K562 (cell line): ENCODE measurements at regions not wholly inside any gene's neighbourhood (a gene's known extent, or its start where the extent isn't known, plus 50 kb on each side); places are given as distances from the start of the nearest gene placed in this dataset.

Experiments used
- ATAC-seq: fragments of 200-7000 bp; cut with Tn5 transposase; 3 replicates; pipeline ENCODE4 v1.9.1; 2020; ENCODE audit warnings: moderate library complexity
- BruUV-seq: library from RNA; stranded (reverse); fragments of 400-500 nt; replicated peaks from 2 replicates; lab custom pipeline; 2021; lab: Mats Ljungman, UMichigan
- CTCF ChIA-PET: fragments of 300-600 bp; formaldehyde crosslinking; extraction: SDS; loops from one replicate; lab custom pipeline; 2021; ENCODE audit warnings: low intra/inter-chr PET ratio; lab: Yijun Ruan, JAX
- POLR2A ChIA-PET: fragments of 300-600, 350-650 bp; sonication (Branson Sonifier 250); formaldehyde crosslinking; extraction: SDS; loops from one replicate; lab custom pipeline; 2021; ENCODE audit warnings: antibody characterized with exemption, inconsistent platforms; lab: Yijun Ruan, JAX
- DNase-seq, 4 experiments: peaks; one replicate each; pipeline versions ENCODE4 v3.0.0 to v3.0.0-alpha.2; 2011 to 2018; ENCODE audit warnings: low spot score in 3 of 4, mixed read lengths in 3 of 4; ENCODE audit errors: extremely low read depth in 1 of 4
- FAIRE-seq: peaks from 2 replicates; lab custom pipeline; 2011; peaks lifted over from hg19 to GRCh38; lab: Jason Lieb, UNC
- H2AFZ ChIP-seq: 2 replicates; pipeline ENCODE4 v1.6.0; 2011; ENCODE audit warnings: low read depth, low read length, control low read depth, inconsistent platforms
- H3K27ac ChIP-seq: fragments of 200-600 bp; 3 replicates; pipeline ENCODE4 v1.8.0; 2011; ENCODE audit warnings: low read depth, mild to moderate bottlenecking, control low read depth, inconsistent platforms, low read length, moderate library complexity, mixed read lengths; ENCODE audit errors: extremely low read depth
- H3K27me3 ChIP-seq, 2 experiments: fragments of 300-600 bp in 1 of 2; 2 replicates in 1 of 2; 3 replicates in 1 of 2; pipeline versions ENCODE4 v1.6.0 to v1.8.0; 2011; ENCODE audit warnings: inconsistent platforms in 2 of 2, low read length in 2 of 2, mild to moderate bottlenecking in 1 of 2, mixed read lengths in 1 of 2, moderate library complexity in 1 of 2; ENCODE audit not compliant: control insufficient read depth in 2 of 2, insufficient read depth in 2 of 2
- H3K36me3 ChIP-seq: fragments of 300-600 bp; 3 replicates; pipeline ENCODE4 v1.8.0; 2011; ENCODE audit warnings: mild to moderate bottlenecking, low read length, inconsistent platforms; ENCODE audit not compliant: control insufficient read depth, insufficient read depth
- H3K4me1 ChIP-seq, 2 experiments: fragments of 200-600 bp in 1 of 2; replicated peaks in 1 of 2; 2 replicates in 1 of 2; 3 replicates in 1 of 2; pipeline versions ENCODE4 v1.5.1 to v1.8.0; 2011; ENCODE audit warnings: inconsistent platforms in 2 of 2, low read length in 2 of 2, mild to moderate bottlenecking in 1 of 2, mixed read lengths in 1 of 2, moderate library complexity in 1 of 2; ENCODE audit not compliant: control insufficient read depth in 2 of 2, insufficient read depth in 2 of 2
- H3K4me2 ChIP-seq: 2 replicates; pipeline ENCODE4 v1.6.1; 2011; ENCODE audit warnings: low read length, control low read depth, inconsistent platforms, mixed read lengths; ENCODE audit not compliant: insufficient read depth
- H3K4me3 ChIP-seq: fragments of 200-600 bp; sonication (generic), shearing (Covaris generic); 2 replicates; pipeline ENCODE4 v1.5.1; 2016; ENCODE audit warnings: control low read depth, inconsistent platforms
- H3K79me2 ChIP-seq: fragments of 200-600 bp; 3 replicates; pipeline ENCODE4 v1.8.0; 2011; ENCODE audit warnings: low read length, inconsistent platforms; ENCODE audit not compliant: control insufficient read depth, insufficient read depth
- H3K9ac ChIP-seq, 2 experiments: 2 replicates each; pipeline versions ENCODE4 v1.6.0 to v1.6.1; 2011; ENCODE audit warnings: low read depth in 2 of 2, low read length in 2 of 2, control low read depth in 1 of 2, inconsistent platforms in 1 of 2, mild to moderate bottlenecking in 1 of 2, mixed read lengths in 1 of 2; ENCODE audit not compliant: insufficient read depth in 1 of 2
- H3K9me1 ChIP-seq: one replicate; pipeline ENCODE4 v1.6.0; 2011; ENCODE audit warnings: inconsistent platforms, mild to moderate bottlenecking, low read length, moderate library complexity; ENCODE audit not compliant: control insufficient read depth, insufficient read depth
- H3K9me3 ChIP-seq: replicated peaks from 2 replicates; pipeline ENCODE4 v1.5.1; 2011; ENCODE audit warnings: low read depth, low read length, inconsistent platforms; ENCODE audit not compliant: control insufficient read depth, insufficient read depth
- H4K20me1 ChIP-seq: replicated peaks from 2 replicates; pipeline ENCODE4 v1.6.1; 2011; ENCODE audit warnings: low read length, inconsistent platforms, mixed read lengths; ENCODE audit not compliant: control insufficient read depth, insufficient read depth
- BDP1 ChIP-seq: IDR thresholded peaks from 3 replicates; pipeline ENCODE4 v1.6.1; 2011; ENCODE audit not compliant: insufficient read length, insufficient read depth
- C11orf30 ChIP-seq: fragments of 450-650 bp; IDR thresholded peaks from 2 replicates; pipeline ENCODE4 v1.6.1; 2016; ENCODE audit warnings: low read depth, mild to moderate bottlenecking
- CSDE1 ChIP-seq, 2 experiments: fragments of 450-650 bp; IDR thresholded peaks; 2 replicates each; pipeline ENCODE4 v1.6.1; 2016; ENCODE audit warnings: mild to moderate bottlenecking in 1 of 2
- CTBP1 ChIP-seq: fragments of 450-650 bp; IDR thresholded peaks from 2 replicates; pipeline ENCODE4 v1.6.1; 2016; ENCODE audit warnings: borderline replicate concordance
- GABPB2 ChIP-seq: fragments of 250-450 bp; sonication (Bioruptor Pico); conservative IDR thresholded peaks from 2 replicates; pipeline ENCODE4 v1.5.1; 2021; ENCODE audit warnings: mild to moderate bottlenecking
- KLF13 ChIP-seq: fragments of 450-650 bp; IDR thresholded peaks from 2 replicates; pipeline ENCODE4 v1.6.1; 2016; ENCODE audit warnings: missing genetic modification characterization, low read depth, mild to moderate bottlenecking, missing compliant biosample characterization, moderate library complexity, borderline replicate concordance
- LARP7 ChIP-seq: fragments of 450-650 bp; IDR thresholded peaks from 2 replicates; pipeline ENCODE4 v1.6.1; 2016
- NCOR1 ChIP-seq: fragments of 450-650 bp; IDR thresholded peaks from 2 replicates; pipeline ENCODE4 v1.6.1; 2016; ENCODE audit warnings: mild to moderate bottlenecking, moderate library complexity
- SETDB1 ChIP-seq: IDR thresholded peaks from one replicate; pipeline ENCODE4 v1.6.1; 2012; ENCODE audit warnings: low read length, control low read depth, inconsistent platforms
- TARDBP ChIP-seq: fragments of 450-650 bp; IDR thresholded peaks from 2 replicates; pipeline ENCODE4 v1.6.1; 2016
- YBX1 ChIP-seq: fragments of 450-650 bp; IDR thresholded peaks from 2 replicates; pipeline ENCODE4 v1.7.1; 2016; ENCODE audit warnings: mild to moderate bottlenecking
- ZFX ChIP-seq: sonication (generic); formaldehyde crosslinking; IDR thresholded peaks from 2 replicates; pipeline ENCODE4 v1.8.0; 2022; ENCODE audit warnings: mild to moderate bottlenecking, missing genetic modification reagents, moderate library complexity
- ZNF133 ChIP-seq: fragments of 250-450 bp; sonication (Bioruptor Pico); IDR thresholded peaks from 2 replicates; pipeline ENCODE4 v1.4.0; 2020; ENCODE audit warnings: mild to moderate bottlenecking
- ZNF436 ChIP-seq: fragments of 250-450, 450-650 bp; sonication (Bioruptor Pico); formaldehyde crosslinking; IDR thresholded peaks from 2 replicates; pipeline ENCODE4 v1.7.0; 2020; ENCODE audit warnings: mild to moderate bottlenecking
- in situ Hi-C: fragments of 300-500 bp; cut with MboI; formaldehyde crosslinking; loops from 4 replicates; pipeline ENCODE4 v1.15.0; 2018; ENCODE audit warnings: inconsistent platforms, mixed read lengths
- intact Hi-C: fragments of 100-400 bp; cut with micrococcal nuclease; formaldehyde crosslinking; loops from 2 replicates; pipeline ENCODE4 v1.14.2; 2022
- TF ChIP-seq, protein P1 (sequence below): fragments of 450-650 bp; conservative IDR thresholded peaks from 2 replicates; pipeline ENCODE4 v1.6.1; 2016; ENCODE audit warnings: missing genetic modification characterization, low read depth, mild to moderate bottlenecking, missing compliant biosample characterization, moderate library complexity
- TF ChIP-seq, protein P2 (sequence below): fragments of 450-650 bp; IDR thresholded peaks from 2 replicates; pipeline ENCODE4 v1.6.1; 2017; ENCODE audit warnings: mild to moderate bottlenecking, moderate library complexity
- TF ChIP-seq, protein P3 (sequence below): fragments of 250-450 bp; sonication (Bioruptor Pico); IDR thresholded peaks from 2 replicates; pipeline ENCODE4 v1.5.1; 2021; ENCODE audit warnings: mild to moderate bottlenecking
- TF ChIP-seq, protein P4 (sequence below): sonication (generic); formaldehyde crosslinking; IDR thresholded peaks from 2 replicates; pipeline ENCODE4 v1.8.0; 2022; ENCODE audit warnings: mild to moderate bottlenecking, missing genetic modification reagents

DNA sequence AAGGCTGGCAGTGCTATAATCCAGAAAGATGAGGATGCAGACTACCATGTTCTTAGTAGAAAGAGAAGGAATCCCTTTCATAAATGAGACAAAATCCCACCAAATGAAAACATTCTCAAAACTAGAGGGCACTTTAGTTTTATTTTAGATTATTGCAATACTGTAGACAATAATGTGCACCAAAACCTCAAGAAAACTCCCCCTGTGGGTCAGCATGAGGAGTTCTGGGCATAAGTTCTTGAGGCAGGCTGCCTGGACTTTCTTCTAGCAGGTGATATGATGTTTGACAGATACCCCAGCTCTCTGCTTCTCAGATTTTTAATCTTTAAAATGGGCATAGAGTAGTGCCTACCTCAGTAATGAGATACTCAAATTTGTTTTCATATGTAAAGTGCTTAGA is 196.3 kb upstream of the CTNND2 start:
- Histone ChIP-seq H3K9ac (no peak overlapping the region), H4K20me1 (no peaks in the 10 kb centered on the region), H3K79me2 (no peaks in the 10 kb centered on the region), H3K9me1 (no peaks in the 10 kb centered on the region), H3K27me3 (no peaks in the 10 kb centered on the region), H3K36me3 (no peaks in the 10 kb centered on the region), H2AFZ (no peak overlapping the region), H3K9me3 (no peaks in the 10 kb centered on the region), H3K4me1 (no peaks in the 10 kb centered on the region), H3K4me3 (no peak overlapping the region), H3K4me2 (no peak overlapping the region), H3K27ac (no peak overlapping the region)
- ATAC-seq (no peak), FAIRE-seq (no peak), DNase-seq (no peak)
- BruUV-seq: no TSS peak
- in situ Hi-C loops (no loop called here), intact Hi-C loops (no loop called here)
- POLR2A ChIA-PET: no interaction called here
- CTCF ChIA-PET: no interaction called here
- TF ChIP-seq CSDE1 (IDR thresholded peaks at IDR 0.05) (no peak), ZFX (CRISPR knock-in tag) (no peak), YBX1 (no peak), LARP7 (no peak), C11orf30 (no peak), GABPB2 (CRISPR knock-in tag) (no peak), ZNF133 (no peak), CTBP1 (no peak), NCOR1 (no peak), TARDBP (no peak), BDP1 (no peak), KLF13 (tag) (no peak), ZNF436 (CRISPR knock-in tag) (no peak), SETDB1 (no peak)
- TF ChIP-seq, protein P1, sequence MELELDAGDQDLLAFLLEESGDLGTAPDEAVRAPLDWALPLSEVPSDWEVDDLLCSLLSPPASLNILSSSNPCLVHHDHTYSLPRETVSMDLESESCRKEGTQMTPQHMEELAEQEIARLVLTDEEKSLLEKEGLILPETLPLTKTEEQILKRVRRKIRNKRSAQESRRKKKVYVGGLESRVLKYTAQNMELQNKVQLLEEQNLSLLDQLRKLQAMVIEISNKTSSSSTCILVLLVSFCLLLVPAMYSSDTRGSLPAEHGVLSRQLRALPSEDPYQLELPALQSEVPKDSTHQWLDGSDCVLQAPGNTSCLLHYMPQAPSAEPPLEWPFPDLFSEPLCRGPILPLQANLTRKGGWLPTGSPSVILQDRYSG (tag): no peak
- TF ChIP-seq, protein P2, sequence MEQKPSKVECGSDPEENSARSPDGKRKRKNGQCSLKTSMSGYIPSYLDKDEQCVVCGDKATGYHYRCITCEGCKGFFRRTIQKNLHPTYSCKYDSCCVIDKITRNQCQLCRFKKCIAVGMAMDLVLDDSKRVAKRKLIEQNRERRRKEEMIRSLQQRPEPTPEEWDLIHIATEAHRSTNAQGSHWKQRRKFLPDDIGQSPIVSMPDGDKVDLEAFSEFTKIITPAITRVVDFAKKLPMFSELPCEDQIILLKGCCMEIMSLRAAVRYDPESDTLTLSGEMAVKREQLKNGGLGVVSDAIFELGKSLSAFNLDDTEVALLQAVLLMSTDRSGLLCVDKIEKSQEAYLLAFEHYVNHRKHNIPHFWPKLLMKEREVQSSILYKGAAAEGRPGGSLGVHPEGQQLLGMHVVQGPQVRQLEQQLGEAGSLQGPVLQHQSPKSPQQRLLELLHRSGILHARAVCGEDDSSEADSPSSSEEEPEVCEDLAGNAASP: no peak
- TF ChIP-seq, protein P3, sequence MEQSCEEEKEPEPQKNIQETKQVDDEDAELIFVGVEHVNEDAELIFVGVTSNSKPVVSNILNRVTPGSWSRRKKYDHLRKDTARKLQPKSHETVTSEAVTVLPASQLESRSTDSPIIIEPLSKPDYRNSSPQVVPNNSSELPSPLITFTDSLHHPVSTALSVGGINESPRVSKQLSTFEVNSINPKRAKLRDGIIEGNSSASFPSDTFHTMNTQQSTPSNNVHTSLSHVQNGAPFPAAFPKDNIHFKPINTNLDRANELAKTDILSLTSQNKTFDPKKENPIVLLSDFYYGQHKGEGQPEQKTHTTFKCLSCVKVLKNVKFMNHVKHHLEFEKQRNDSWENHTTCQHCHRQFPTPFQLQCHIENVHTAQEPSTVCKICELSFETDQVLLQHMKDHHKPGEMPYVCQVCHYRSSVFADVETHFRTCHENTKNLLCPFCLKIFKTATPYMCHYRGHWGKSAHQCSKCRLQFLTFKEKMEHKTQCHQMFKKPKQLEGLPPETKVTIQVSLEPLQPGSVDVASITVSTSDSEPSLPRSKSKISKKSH (CRISPR knock-in tag): no peak
- TF ChIP-seq, protein P4, sequence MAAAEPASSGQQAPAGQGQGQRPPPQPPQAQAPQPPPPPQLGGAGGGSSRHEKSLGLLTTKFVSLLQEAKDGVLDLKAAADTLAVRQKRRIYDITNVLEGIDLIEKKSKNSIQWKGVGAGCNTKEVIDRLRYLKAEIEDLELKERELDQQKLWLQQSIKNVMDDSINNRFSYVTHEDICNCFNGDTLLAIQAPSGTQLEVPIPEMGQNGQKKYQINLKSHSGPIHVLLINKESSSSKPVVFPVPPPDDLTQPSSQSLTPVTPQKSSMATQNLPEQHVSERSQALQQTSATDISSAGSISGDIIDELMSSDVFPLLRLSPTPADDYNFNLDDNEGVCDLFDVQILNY (CRISPR knock-in tag): no peak
- TF ChIP-seq, all 486 proteins: peak for 0
